HCT116 (cell line): ENCODE measurements at regions not wholly inside any gene's neighbourhood (a gene's known extent, or its start where the extent isn't known, plus 50 kb on each side); places are given as distances from the start of the nearest gene placed in this dataset.
"Not testable (repeated sequence)": the region's sequence is repeated elsewhere in the genome, so short reads cannot be mapped to it uniquely, and the experiment has no call there.

Experiments
- ATAC-seq: fragments of 200-7000 bp; cut with Tn5 transposase; 2 replicates; pipeline ENCODE4 v1.9.1; 2020; ENCODE audit warnings: mild to moderate bottlenecking, moderate library complexity
- BruUV-seq: library from RNA; stranded (reverse); fragments of 400-500 nt; replicated peaks from 2 replicates; lab custom pipeline; 2021; lab: Mats Ljungman, UMichigan
- CTCF ChIA-PET: fragments of 300-600 bp; sonication (Branson Sonifier 250); formaldehyde crosslinking; loops from one replicate; lab custom pipeline; 2021; ENCODE audit warnings: antibody characterized with exemption; lab: Charles Lee
- POLR2A ChIA-PET: fragments of 300-600, 350-600 bp; sonication (Branson Sonifier 250); formaldehyde crosslinking; loops from one replicate; lab custom pipeline; 2021; ENCODE audit warnings: antibody characterized with exemption; lab: Charles Lee
- RAD21 ChIA-PET, 2 experiments: fragments of 300-600 bp; sonication (Branson Sonifier 250); formaldehyde crosslinking; loops; one replicate each; lab custom pipeline; 2023; ENCODE audit warnings: low total read pairs in 2 of 2; ENCODE audit not compliant: uncharacterized antibody in 2 of 2, unreplicated experiment in 2 of 2, low non-redundant PET in 1 of 2; lab: Charles Lee
- DNase-seq: peaks from one replicate; pipeline ENCODE4 v3.0.0-alpha.2; 2010; ENCODE audit warnings: low read depth, low spot score
- H2AFZ ChIP-seq: fragments of 200-600 bp; shearing (Covaris generic), sonication (generic); 2 replicates; pipeline ENCODE4 v1.6.1; 2017; ENCODE audit warnings: low read depth, mixed run types, mixed read lengths, antibody characterized with exemption, low read length; ENCODE audit not compliant: poor library complexity, severe bottlenecking
- H3K27ac ChIP-seq: 2 replicates; pipeline ENCODE4 v1.5.1; 2012; ENCODE audit warnings: low read depth, low read length
- H3K27me3 ChIP-seq: fragments of 200-600 bp; sonication (generic); 2 replicates; pipeline ENCODE4 v1.6.1; 2016; ENCODE audit warnings: mixed run types, low read length, mixed read lengths; ENCODE audit not compliant: insufficient read depth
- H3K36me3 ChIP-seq, 2 experiments: fragments of 200-500 bp in 1 of 2; fragments of 200-600 bp in 1 of 2; sonication (Bioruptor generic) in 1 of 2; sonication (generic) in 1 of 2; 2 replicates each; pipeline versions ENCODE4 v1.5.1 to v1.6.1; 2014 to 2016; ENCODE audit warnings: low read length in 2 of 2, inconsistent platforms in 1 of 2, mixed read lengths in 1 of 2, mixed run types in 1 of 2; ENCODE audit not compliant: insufficient read depth in 2 of 2, control insufficient read depth in 1 of 2
- H3K4me1 ChIP-seq, 2 experiments: fragments of 200-600 bp in 1 of 2; sonication (generic) in 1 of 2; 2 replicates each; pipeline versions ENCODE4 v1.5.1 to v1.6.1; 2012 to 2017; ENCODE audit warnings: low read length in 2 of 2, inconsistent platforms in 1 of 2, mild to moderate bottlenecking in 1 of 2, mixed read lengths in 1 of 2, mixed run types in 1 of 2, moderate library complexity in 1 of 2; ENCODE audit not compliant: insufficient read depth in 2 of 2, control insufficient read depth in 1 of 2
- H3K4me2 ChIP-seq: fragments of 200-600 bp; sonication (generic); 2 replicates; pipeline ENCODE4 v1.6.1; 2017; ENCODE audit warnings: mixed run types, low read length, mixed read lengths
- H3K4me3 ChIP-seq, 2 experiments: fragments of 200-600 bp in 1 of 2; sonication (generic) in 1 of 2; replicated peaks in 1 of 2; 2 replicates each; pipeline ENCODE4 v1.5.1; 2011 to 2016; ENCODE audit warnings: low read length in 2 of 2, control low read depth in 1 of 2, low read depth in 1 of 2, mild to moderate bottlenecking in 1 of 2, mixed read lengths in 1 of 2, mixed run types in 1 of 2
- H3K79me2 ChIP-seq: fragments of 200-600 bp; sonication (generic); 2 replicates; pipeline ENCODE4 v1.6.1; 2017; ENCODE audit warnings: mild to moderate bottlenecking, mixed run types, low read length, moderate library complexity, mixed read lengths; ENCODE audit not compliant: insufficient read depth
- H3K9ac ChIP-seq: fragments of 200-600 bp; sonication (generic); 2 replicates; pipeline ENCODE4 v1.6.1; 2016; ENCODE audit warnings: low read length, mixed read lengths
- H3K9me2 ChIP-seq: fragments of 200-600 bp; sonication (generic), shearing (Covaris generic); 2 replicates; pipeline ENCODE4 v1.6.1; 2017; ENCODE audit warnings: mixed run types, mild to moderate bottlenecking, moderate library complexity; ENCODE audit not compliant: insufficient read depth
- H3K9me3 ChIP-seq, 2 experiments: fragments of 200-500 bp in 1 of 2; fragments of 200-600 bp in 1 of 2; sonication (Bioruptor generic) in 1 of 2; sonication (generic) in 1 of 2; 2 replicates each; pipeline ENCODE4 v1.6.1; 2014 to 2017; ENCODE audit warnings: low read length in 2 of 2, mixed read lengths in 2 of 2, inconsistent platforms in 1 of 2, low read depth in 1 of 2, mild to moderate bottlenecking in 1 of 2, mixed run types in 1 of 2, moderate library complexity in 1 of 2; ENCODE audit not compliant: control insufficient read depth in 1 of 2, insufficient read depth in 1 of 2
- H4K20me1 ChIP-seq: fragments of 200-600 bp; sonication (generic), shearing (Covaris generic); 2 replicates; pipeline ENCODE4 v1.6.1; 2017; ENCODE audit warnings: mixed run types, mild to moderate bottlenecking, moderate library complexity; ENCODE audit not compliant: insufficient read depth
- ATF3 ChIP-seq: IDR thresholded peaks from 2 replicates; pipeline ENCODE4 v1.6.1; 2012
- CBX3 ChIP-seq: IDR thresholded peaks from 2 replicates; pipeline ENCODE4 v1.6.1; 2012; ENCODE audit warnings: low read depth
- CEBPB ChIP-seq: IDR thresholded peaks from 2 replicates; pipeline ENCODE4 v1.6.1; 2012; ENCODE audit warnings: low read depth
- CTCF ChIP-seq, 3 experiments: fragments of 200-600 bp in 1 of 3; sonication (generic) in 1 of 3; IDR thresholded peaks in 2 of 3; conservative IDR thresholded peaks in 1 of 3; 2 replicates each; pipeline ENCODE4 v1.5.1; 2012 to 2017; ENCODE audit warnings: low read depth in 2 of 3, low read length in 2 of 3, antibody characterized with exemption in 1 of 3, borderline replicate concordance in 1 of 3, control low read depth in 1 of 3, mild to moderate bottlenecking in 1 of 3, mixed read lengths in 1 of 3, mixed run types in 1 of 3, moderate library complexity in 1 of 3; ENCODE audit not compliant: insufficient read depth in 1 of 3
- EGR1 ChIP-seq: IDR thresholded peaks from 2 replicates; pipeline ENCODE4 v1.6.1; 2012; ENCODE audit warnings: low read depth
- EZH2 ChIP-seq: fragments of 200-600 bp; sonication (generic); IDR thresholded peaks from 2 replicates; pipeline ENCODE4 v1.6.1; 2017; ENCODE audit warnings: antibody characterized with exemption, mixed run types
- EZH2phosphoT487 ChIP-seq: fragments of 200-600 bp; IDR thresholded peaks from 2 replicates; pipeline ENCODE4 v1.6.1; 2018; ENCODE audit warnings: antibody characterized with exemption, borderline replicate concordance
- POLR2AphosphoS5 ChIP-seq: IDR thresholded peaks from 2 replicates; pipeline ENCODE4 v1.6.1; 2011; ENCODE audit warnings: mild to moderate bottlenecking, low read depth, low read length, moderate library complexity
- RAD21 ChIP-seq: IDR thresholded peaks from 2 replicates; pipeline ENCODE4 v1.6.1; 2012; ENCODE audit warnings: low read depth, mild to moderate bottlenecking
- REST ChIP-seq: IDR thresholded peaks from 2 replicates; pipeline ENCODE4 v1.6.1; 2012; ENCODE audit warnings: low read depth
- SIN3A ChIP-seq: IDR thresholded peaks from 2 replicates; pipeline ENCODE4 v1.6.1; 2012; ENCODE audit warnings: low read depth
- SRF ChIP-seq: IDR thresholded peaks from 2 replicates; pipeline ENCODE4 v1.6.1; 2012; ENCODE audit warnings: low read depth
- ZBTB33 ChIP-seq: IDR thresholded peaks from 2 replicates; pipeline ENCODE4 v1.6.1; 2011; ENCODE audit warnings: mild to moderate bottlenecking, low read length, moderate library complexity; ENCODE audit not compliant: insufficient replicate concordance; ENCODE audit errors: extremely low read depth
- intact Hi-C: fragments of 100-400 bp; cut with micrococcal nuclease; formaldehyde crosslinking; loops from 2 replicates; pipeline ENCODE4 v1.10.0; 2022

- H3K79me2 ChIP-seq, H3K9me3 ChIP-seq, H3K4me2 ChIP-seq, POLR2A ChIA-PET, RAD21 ChIA-PET, BruUV-seq, intact Hi-C loops, H3K9me2 ChIP-seq, H3K36me3 ChIP-seq, ATAC-seq, H4K20me1 ChIP-seq, H3K27me3 ChIP-seq, H3K9ac ChIP-seq, H3K4me1 ChIP-seq, H3K4me3 ChIP-seq, DNase-seq, H2AFZ ChIP-seq, H3K27ac ChIP-seq: not testable (repeated sequence)
- CTCF ChIA-PET: interaction anchor here (0.7 kb wide), 1 partner anchor 11 kb away, joined by 3 read pairs; no protein-coding TSS in a partner anchor
- peak; percentile 55; the same call in 1 of the 2 replicates for TF ChIP-seq CEBPB
These were observed 194.9 kb upstream of the FN1 start for GRCh38 chr2:215630796-215631195.

- DNase-seq (no peak), ATAC-seq (no peak)
- Histone ChIP-seq H3K79me2 (no peaks in the 10 kb centered on the region), H4K20me1 (no peaks in the 10 kb centered on the region), H3K9me3 (no peaks in the 10 kb centered on the region), H3K9me2 (no peaks in the 10 kb centered on the region), H3K4me2 (no peak overlapping the region), H2AFZ (no peak overlapping the region), H3K4me1 (no peaks in the 10 kb centered on the region), H3K27me3 (no peaks in the 10 kb centered on the region), H3K4me3 (no peak overlapping the region), H3K27ac (no peak overlapping the region), H3K36me3 (no peaks in the 10 kb centered on the region), H3K9ac (no peak overlapping the region)
- ChIA-PET POLR2A (no interaction called here), RAD21 (no interaction called here), CTCF (no interaction called here)
- no TSS peak for BruUV-seq
- no peak for TF ChIP-seq RAD21
- no peak for TF ChIP-seq SRF
- no peak for TF ChIP-seq REST
- TF ChIP-seq POLR2AphosphoS5: no peak
- TF ChIP-seq CTCF (IDR thresholded peaks at IDR 0.05 in 2 of 3, conservative IDR thresholded peaks at IDR 0.05 in 1 of 3; ENCODE audit: borderline replicate concordance in 1 of 3, insufficient read depth in 1 of 3, low read depth in 2 of 3, low read length in 2 of 3): no peak
- TF ChIP-seq EGR1: no peak
- no peak for TF ChIP-seq ZBTB33
- TF ChIP-seq ATF3: no peak
- no peak for TF ChIP-seq EZH2
- TF ChIP-seq SIN3A: no peak
- no peak for TF ChIP-seq CBX3
- no peak for TF ChIP-seq EZH2phosphoT487
- intact Hi-C loops: no loop called here
These were observed 191.9 kb upstream of the FN1 start for GRCh38 chr2:215627771-215628170.
